Panc1 (cell line): ENCODE measurements at regions not wholly inside any gene's neighbourhood (a gene's known extent, or its start where the extent isn't known, plus 50 kb on each side); places are given as distances from the start of the nearest gene placed in this dataset.

Experiments
- ATAC-seq: fragments of 200-7000 bp; cut with Tn5 transposase; 2 replicates; pipeline ENCODE4 v1.9.1; 2020; ENCODE audit warnings: mild to moderate bottlenecking, moderate library complexity
- BruUV-seq: library from RNA; stranded (reverse); fragments of 400-500 nt; replicated peaks from 2 replicates; lab custom pipeline; 2021; lab: Mats Ljungman, UMichigan
- CTCF ChIA-PET: fragments of 300-600 bp; sonication (Branson Sonifier 250); formaldehyde crosslinking; loops from one replicate; lab custom pipeline; 2022; ENCODE audit warnings: antibody characterized with exemption; lab: Charles Lee
- POLR2A ChIA-PET: fragments of 300-600 bp; sonication (Branson Sonifier 250); formaldehyde crosslinking; loops from one replicate; lab custom pipeline; 2022; ENCODE audit warnings: antibody characterized with exemption; lab: Charles Lee
- DNase-seq: peaks from one replicate; pipeline ENCODE4 v3.0.0-alpha.2; 2010; ENCODE audit warnings: low read depth, low spot score
- H3K27ac ChIP-seq: 2 replicates; pipeline ENCODE4 v1.5.1; 2011; ENCODE audit warnings: mild to moderate bottlenecking, low read length, inconsistent platforms
- H3K27me3 ChIP-seq: fragments of 200-500 bp; sonication (Bioruptor generic); 2 replicates; pipeline ENCODE4 v1.6.0; 2014; ENCODE audit warnings: low read length, inconsistent platforms; ENCODE audit not compliant: control insufficient read depth, insufficient read depth
- H3K36me3 ChIP-seq: fragments of 200-500 bp; sonication (Bioruptor generic); 2 replicates; pipeline ENCODE4 v1.5.1; 2014; ENCODE audit warnings: inconsistent platforms, mild to moderate bottlenecking, low read length, moderate library complexity; ENCODE audit not compliant: control insufficient read depth, insufficient read depth
- H3K4me1 ChIP-seq: 2 replicates; pipeline ENCODE4 v1.5.1; 2011; ENCODE audit warnings: inconsistent platforms, mild to moderate bottlenecking, low read length, moderate library complexity; ENCODE audit not compliant: control insufficient read depth, insufficient read depth
- H3K4me3 ChIP-seq, 2 experiments: 2 replicates each; pipeline ENCODE4 v1.5.1; 2011 to 2012; ENCODE audit warnings: low read depth in 2 of 2, low read length in 2 of 2, mild to moderate bottlenecking in 2 of 2, inconsistent platforms in 1 of 2, moderate library complexity in 1 of 2
- H3K9me3 ChIP-seq: fragments of 200-500 bp; sonication (Bioruptor generic); 2 replicates; pipeline ENCODE4 v1.5.1; 2014; ENCODE audit warnings: low read depth, mild to moderate bottlenecking, inconsistent platforms, low read length, moderate library complexity; ENCODE audit not compliant: control insufficient read depth, insufficient read depth
- CTCF ChIP-seq: fragments of 450-650 bp; IDR thresholded peaks from 2 replicates; pipeline ENCODE4 v1.5.1; 2017; ENCODE audit warnings: mild to moderate bottlenecking
- POLR2AphosphoS5 ChIP-seq: IDR thresholded peaks from 2 replicates; pipeline ENCODE4 v1.6.1; 2012; ENCODE audit warnings: mild to moderate bottlenecking, low read depth, low read length, moderate library complexity
- REST ChIP-seq, 2 experiments: IDR thresholded peaks; 2 replicates each; pipeline ENCODE4 v1.6.1; 2011 to 2012; ENCODE audit warnings: low read depth in 2 of 2, control low read depth in 1 of 2, low read length in 1 of 2, mild to moderate bottlenecking in 1 of 2, moderate library complexity in 1 of 2; ENCODE audit not compliant: insufficient read depth in 1 of 2
- SIN3A ChIP-seq: IDR thresholded peaks from 2 replicates; pipeline ENCODE4 v1.6.1; 2012; ENCODE audit warnings: low read depth, mild to moderate bottlenecking, low read length, moderate library complexity, borderline replicate concordance; ENCODE audit not compliant: insufficient read depth
- TCF7L2 ChIP-seq: IDR thresholded peaks from 2 replicates; pipeline ENCODE4 v1.6.1; 2011; ENCODE audit warnings: mild to moderate bottlenecking, low read depth, low read length, inconsistent platforms
- in situ Hi-C: cut with HindIII; loops from 2 replicates; pipeline ENCODE4 v1.10.0; 2016; ENCODE audit warnings: low sequenced_read_pairs, low pct_unique_long_range_greater_than_20kb
- intact Hi-C: fragments of 100-400 bp; cut with micrococcal nuclease; formaldehyde crosslinking; loops from one replicate; pipeline ENCODE4 v1.10.0; 2022; ENCODE audit not compliant: unreplicated experiment

GRCh38 chr14:98382662-98383061 is 889.3 kb downstream of the BCL11B start:
- no peaks in the 10 kb centered on the region for H3K36me3 ChIP-seq
- in situ Hi-C loops: no loop called here
- ChIA-PET CTCF (no interaction called here), POLR2A (no interaction called here)
- no peak for ATAC-seq
- no peak for DNase-seq
- BruUV-seq: no TSS peak
- H3K27ac ChIP-seq: no peak overlapping the region
- H3K4me3 ChIP-seq: no peak overlapping the region
- H3K9me3 ChIP-seq: no peaks in the 10 kb centered on the region
- no peaks in the 10 kb centered on the region for H3K4me1 ChIP-seq
- TF ChIP-seq CTCF: no peak
- no peak for TF ChIP-seq TCF7L2
- no peak for TF ChIP-seq POLR2AphosphoS5
- no peak for TF ChIP-seq SIN3A
- TF ChIP-seq REST (IDR thresholded peaks at IDR 0.05; ENCODE audit: insufficient read depth in 1 of 2, low read depth in 2 of 2, low read length in 1 of 2): no peak
- no peaks in the 10 kb centered on the region for H3K27me3 ChIP-seq
- intact Hi-C loops: no loop called here

GRCh38 chr14:98385851-98386250 is 886.1 kb downstream of the BCL11B start:
- ATAC-seq: no peak
- no peak for TF ChIP-seq TCF7L2
- no peak for TF ChIP-seq SIN3A
- TF ChIP-seq POLR2AphosphoS5: no peak
- no peak for TF ChIP-seq REST (IDR thresholded peaks at IDR 0.05; ENCODE audit: insufficient read depth in 1 of 2, low read depth in 2 of 2, low read length in 1 of 2)
- no peak for TF ChIP-seq CTCF
- no TSS peak for BruUV-seq
- intact Hi-C loops: no loop called here
- no peaks in the 10 kb centered on the region for H3K36me3 ChIP-seq
- POLR2A ChIA-PET: no interaction called here
- in situ Hi-C loops: no loop called here
- H3K4me3 ChIP-seq: no peak overlapping the region
- H3K27me3 ChIP-seq: no peaks in the 10 kb centered on the region
- DNase-seq: no peak
- H3K4me1 ChIP-seq: no peaks in the 10 kb centered on the region
- H3K27ac ChIP-seq: no peak overlapping the region
- H3K9me3 ChIP-seq: no peaks in the 10 kb centered on the region
- CTCF ChIA-PET: no interaction called here
